Mesenchymal stem cell (in vitro differentiated cells and primary cell): ENCODE measurements at regions not wholly inside any gene's neighbourhood (a gene's known extent, or its start where the extent isn't known, plus 50 kb on each side); places are given as distances from the start of the nearest gene placed in this dataset.

Experiments used
- DNase-seq: peaks from one replicate; pipeline ENCODE4 v3.0.0-alpha.2; 2013
- H2AFZ ChIP-seq: one replicate; pipeline ENCODE4 v1.6.1; 2013; ENCODE audit warnings: low read depth, mild to moderate bottlenecking, control low read depth, inconsistent platforms, low read length, moderate library complexity
- H2AK5ac ChIP-seq: 2 replicates; pipeline ENCODE4 v1.6.1; 2013; ENCODE audit warnings: low read length, moderate library complexity, mild to moderate bottlenecking, inconsistent platforms; ENCODE audit not compliant: severe bottlenecking
- H2BK120ac ChIP-seq: one replicate; pipeline ENCODE4 v1.6.1; 2013; ENCODE audit warnings: low read depth, mild to moderate bottlenecking, inconsistent platforms, low read length, moderate library complexity
- H2BK12ac ChIP-seq, 2 experiments: one replicate each; pipeline ENCODE4 v1.6.1; 2013; ENCODE audit warnings: inconsistent platforms in 2 of 2, low read length in 2 of 2, mild to moderate bottlenecking in 2 of 2, moderate library complexity in 2 of 2, control low read depth in 1 of 2
- H2BK15ac ChIP-seq: one replicate; pipeline ENCODE4 v1.6.1; 2013; ENCODE audit warnings: mild to moderate bottlenecking, low read depth, inconsistent platforms; ENCODE audit not compliant: poor library complexity, severe bottlenecking
- H2BK5ac ChIP-seq: 2 replicates; pipeline ENCODE4 v1.6.1; 2013; ENCODE audit warnings: low read depth, mild to moderate bottlenecking, low read length, control low read depth, inconsistent platforms; ENCODE audit not compliant: poor library complexity, severe bottlenecking
- H3K14ac ChIP-seq, 2 experiments: one replicate each; pipeline ENCODE4 v1.6.1; 2013; ENCODE audit warnings: inconsistent platforms in 2 of 2, low read length in 2 of 2, control low read depth in 1 of 2, mild to moderate bottlenecking in 1 of 2, moderate library complexity in 1 of 2
- H3K18ac ChIP-seq, 2 experiments: one replicate each; pipeline ENCODE4 v1.6.1; 2013; ENCODE audit warnings: inconsistent platforms in 2 of 2, low read length in 2 of 2, control low read depth in 1 of 2, low read depth in 1 of 2, mild to moderate bottlenecking in 1 of 2
- H3K23ac ChIP-seq, 2 experiments: one replicate each; pipeline ENCODE4 v1.6.1; 2013; ENCODE audit warnings: inconsistent platforms in 2 of 2, low read length in 2 of 2, mild to moderate bottlenecking in 2 of 2, moderate library complexity in 2 of 2, control low read depth in 1 of 2
- H3K27ac ChIP-seq: 2 replicates; pipeline ENCODE4 v1.5.1; 2013; ENCODE audit warnings: mild to moderate bottlenecking, moderate library complexity, low read length, control low read depth, inconsistent platforms; ENCODE audit not compliant: poor library complexity, severe bottlenecking
- H3K27me3 ChIP-seq, 2 experiments: 2 replicates each; pipeline versions ENCODE4 v1.6.1 to v1.7.0; 2013; ENCODE audit warnings: low read length in 2 of 2, mild to moderate bottlenecking in 2 of 2, moderate library complexity in 2 of 2, control low read depth in 1 of 2, inconsistent platforms in 1 of 2; ENCODE audit not compliant: control insufficient read depth in 1 of 2, insufficient read depth in 1 of 2
- H3K36me3 ChIP-seq, 2 experiments: 2 replicates each; pipeline versions ENCODE4 v1.6.1 to v1.7.0; 2013; ENCODE audit warnings: low read length in 2 of 2, control low read depth in 1 of 2, inconsistent platforms in 1 of 2, low read depth in 1 of 2, mild to moderate bottlenecking in 1 of 2; ENCODE audit not compliant: insufficient read depth in 2 of 2, control insufficient read depth in 1 of 2
- H3K4ac ChIP-seq, 2 experiments: one replicate each; pipeline ENCODE4 v1.6.1; 2013; ENCODE audit warnings: inconsistent platforms in 2 of 2, low read length in 2 of 2, mild to moderate bottlenecking in 2 of 2, moderate library complexity in 2 of 2, control low read depth in 1 of 2, low read depth in 1 of 2
- H3K4me1 ChIP-seq: 2 replicates; pipeline ENCODE4 v1.6.1; 2013; ENCODE audit warnings: low read depth, low read length, control low read depth; ENCODE audit not compliant: control insufficient read depth, insufficient read depth
- H3K4me2 ChIP-seq: 2 replicates; pipeline ENCODE4 v1.6.1; 2013; ENCODE audit warnings: low read length, mild to moderate bottlenecking, inconsistent platforms; ENCODE audit not compliant: poor library complexity, severe bottlenecking
- H3K4me3 ChIP-seq, 2 experiments: 2 replicates each; pipeline versions ENCODE4 v1.5.1 to v1.7.0; 2013; ENCODE audit warnings: low read length in 2 of 2, mild to moderate bottlenecking in 2 of 2, control low read depth in 1 of 2, low read depth in 1 of 2; ENCODE audit not compliant: insufficient read depth in 1 of 2
- H3K79me1 ChIP-seq: replicated peaks from 2 replicates; pipeline ENCODE4 v1.6.1; 2013; ENCODE audit warnings: mild to moderate bottlenecking, control low read depth, low read length, inconsistent platforms; ENCODE audit not compliant: poor library complexity, severe bottlenecking
- H3K9ac ChIP-seq: 2 replicates; pipeline ENCODE4 v1.7.0; 2013; ENCODE audit warnings: mild to moderate bottlenecking, low read length, moderate library complexity
- H3K9me3 ChIP-seq: 2 replicates; pipeline ENCODE4 v1.7.0; 2013; ENCODE audit warnings: mild to moderate bottlenecking, low read length; ENCODE audit not compliant: control insufficient read depth
- H4K8ac ChIP-seq: one replicate; pipeline ENCODE4 v1.6.1; 2013; ENCODE audit warnings: inconsistent platforms, mild to moderate bottlenecking, low read length, moderate library complexity
- H4K91ac ChIP-seq: one replicate; pipeline ENCODE4 v1.6.1; 2013; ENCODE audit warnings: mild to moderate bottlenecking, low read length, inconsistent platforms
- WGBS: methylation state at CpG from one replicate; pipeline ENCODE4 v1.1.7; 2013; ENCODE audit warnings: mixed read lengths; 5-methylcytosine and 5-hydroxymethylcytosine counted together

DNA sequence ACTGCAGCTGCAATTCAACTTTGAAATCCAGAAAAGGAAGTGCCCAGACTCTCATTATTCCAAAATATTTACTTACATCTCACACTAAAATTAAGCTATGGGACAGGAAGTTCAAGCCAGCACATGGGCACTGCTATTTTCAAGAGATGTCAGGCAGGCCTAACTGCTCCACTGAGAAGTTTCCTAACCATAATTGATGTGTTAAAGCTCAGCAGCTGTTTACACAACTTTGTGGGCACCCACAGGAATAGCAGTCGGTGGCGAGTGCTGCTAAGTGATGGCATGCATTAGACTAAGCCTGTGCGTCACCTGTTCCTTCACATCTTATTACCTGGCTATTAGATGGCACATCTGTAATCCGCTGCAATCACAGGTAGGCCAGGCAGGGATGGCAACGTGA, 303.3 kb upstream of the DAB1 start:
- Histone ChIP-seq H3K27me3 (no peaks in the 10 kb centered on the region), H2AFZ (no peak overlapping the region), H3K4ac (no peak overlapping the region), H2AK5ac (no peak overlapping the region), H4K8ac (peak overlapping the region; percentile 64), H3K23ac (no peak overlapping the region), H3K79me1 (no peaks in the 10 kb centered on the region), H2BK12ac (no peak overlapping the region), H3K36me3 (no peaks in the 10 kb centered on the region), H3K18ac (no peak overlapping the region), H3K9ac (no peak overlapping the region), H2BK15ac (no peak overlapping the region), H3K27ac (no peak overlapping the region), H3K14ac (no peak overlapping the region), H3K4me3 (no peak overlapping the region), H3K9me3 (no peaks in the 10 kb centered on the region), H2BK5ac (no peak overlapping the region), H3K4me1 (no peaks in the 10 kb centered on the region), H2BK120ac (no peak overlapping the region), H3K4me2 (no peak overlapping the region), H4K91ac (no peak overlapping the region)
- DNase-seq: no peak
- 83% methylated on average over 4 of the region's 5 CpGs for WGBS

DNA sequence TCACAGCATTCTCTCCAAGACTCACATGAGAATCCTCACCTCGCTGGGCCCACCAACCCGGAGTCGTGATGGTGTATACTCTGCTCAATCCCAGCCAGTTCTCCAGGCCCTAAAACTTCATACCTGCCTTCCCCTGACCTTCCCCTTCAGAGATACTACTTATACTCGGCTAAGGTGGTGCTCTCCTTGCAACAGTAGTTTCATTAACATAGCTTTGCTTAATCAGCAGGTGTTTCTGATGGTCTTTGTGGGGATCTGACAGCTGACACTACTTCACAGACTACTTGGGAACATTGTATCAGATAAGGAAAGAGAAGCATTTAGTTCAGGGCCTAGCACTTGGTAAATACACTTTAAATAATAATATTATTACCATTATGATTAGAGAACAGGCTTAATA, 301.5 kb upstream of the DAB1 start:
- Histone ChIP-seq H3K14ac (no peak overlapping the region), H3K27ac (no peak overlapping the region), H4K91ac (no peak overlapping the region), H2BK12ac (no peak overlapping the region), H3K23ac (no peak overlapping the region), H3K4me1 (no peaks in the 10 kb centered on the region), H3K27me3 (no peaks in the 10 kb centered on the region), H3K79me1 (no peaks in the 10 kb centered on the region), H3K4ac (no peak overlapping the region), H3K36me3 (no peaks in the 10 kb centered on the region), H3K18ac (no peak overlapping the region), H2AFZ (no peak overlapping the region), H2AK5ac (no peak overlapping the region), H3K9me3 (no peaks in the 10 kb centered on the region), H4K8ac (no peak overlapping the region), H2BK5ac (no peak overlapping the region), H3K4me2 (no peak overlapping the region), H2BK15ac (no peak overlapping the region), H2BK120ac (no peak overlapping the region), H3K4me3 (no peak overlapping the region), H3K9ac (no peak overlapping the region)
- no peak for DNase-seq
- 98% methylated on average over 3 of the region's 4 CpGs for WGBS

DNA sequence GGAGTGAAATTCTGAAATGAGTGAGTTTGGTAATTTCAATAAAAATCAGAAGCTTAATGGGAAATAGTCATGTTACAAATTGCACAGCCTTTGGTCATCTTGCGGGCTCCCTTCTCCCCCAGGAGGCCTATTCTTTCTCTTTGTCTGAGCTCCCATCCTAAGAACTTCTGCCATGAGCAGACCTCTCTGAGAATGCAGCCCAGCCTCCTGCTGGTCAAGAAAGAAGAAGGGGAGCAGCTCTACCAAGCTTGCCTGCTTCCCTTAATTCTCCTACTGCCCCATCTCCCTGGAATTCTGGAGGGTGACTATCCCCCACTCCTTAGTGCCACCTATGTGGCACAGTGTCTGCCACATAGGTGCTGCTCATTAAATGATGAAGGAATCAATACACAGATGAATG, 300.7 kb upstream of the DAB1 start:
- Histone ChIP-seq H4K8ac (no peak overlapping the region), H4K91ac (no peak overlapping the region), H3K14ac (no peak overlapping the region), H3K9ac (no peak overlapping the region), H2BK15ac (no peak overlapping the region), H2AFZ (no peak overlapping the region), H3K4me2 (no peak overlapping the region), H2BK12ac (no peak overlapping the region), H3K18ac (no peak overlapping the region), H3K4me3 (no peak overlapping the region), H3K27ac (no peak overlapping the region), H3K4ac (no peak overlapping the region), H3K9me3 (no peaks in the 10 kb centered on the region), H3K79me1 (no peaks in the 10 kb centered on the region), H2BK5ac (no peak overlapping the region), H3K4me1 (no peaks in the 10 kb centered on the region), H2AK5ac (no peak overlapping the region), H3K27me3 (no peaks in the 10 kb centered on the region), H3K23ac (no peak overlapping the region), H2BK120ac (no peak overlapping the region), H3K36me3 (no peaks in the 10 kb centered on the region)
- no peak for DNase-seq
- 88% methylated on average over 1 of the region's 1 CpG for WGBS

DNA sequence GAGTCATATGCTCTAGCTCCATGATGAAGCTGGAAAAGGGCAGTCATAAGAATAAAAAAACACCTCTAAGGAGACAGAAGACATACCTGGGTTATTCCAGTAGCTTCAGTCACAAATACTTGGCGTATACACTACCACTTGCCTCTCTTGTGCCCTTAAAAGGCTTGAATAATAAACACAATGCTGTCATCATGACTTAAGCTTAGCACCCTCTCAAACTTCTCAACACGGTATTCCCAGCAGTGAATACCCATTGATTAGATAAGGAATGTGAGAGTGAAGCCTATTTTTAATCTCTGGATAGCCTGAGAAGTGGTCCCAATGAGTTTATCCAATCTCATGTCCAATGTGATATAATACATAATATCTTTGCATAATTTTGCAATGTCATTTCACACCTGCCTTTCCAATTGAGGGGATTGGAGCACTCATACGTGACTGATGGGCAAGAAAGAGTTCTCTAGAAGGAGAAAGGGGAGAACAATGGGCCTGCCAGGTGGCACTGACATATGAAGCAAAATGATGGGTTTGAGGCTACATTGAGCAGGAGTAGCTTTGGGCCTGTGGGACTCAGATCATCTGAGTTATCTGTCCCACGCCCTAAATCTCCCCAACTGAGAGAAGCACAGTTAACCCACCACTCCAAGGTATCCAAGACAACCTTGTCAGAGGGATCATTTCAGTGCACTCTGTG, 298.6 kb upstream of the DAB1 start:
- no peak for DNase-seq
- no peak overlapping the region for H3K27ac ChIP-seq
- no peak overlapping the region for H3K18ac ChIP-seq
- H2BK15ac ChIP-seq: no peak overlapping the region
- H2AFZ ChIP-seq: no peak overlapping the region
- H3K4ac ChIP-seq: no peak overlapping the region
- no peak overlapping the region for H3K23ac ChIP-seq
- no peak overlapping the region for H2AK5ac ChIP-seq
- H3K27me3 ChIP-seq: no peaks in the 10 kb centered on the region
- H3K9me3 ChIP-seq: no peaks in the 10 kb centered on the region
- H3K9ac ChIP-seq: no peak overlapping the region
- no peak overlapping the region for H3K4me2 ChIP-seq
- no peak overlapping the region for H2BK12ac ChIP-seq
- no peak overlapping the region for H2BK120ac ChIP-seq
- H3K36me3 ChIP-seq: no peaks in the 10 kb centered on the region
- no peak overlapping the region for H2BK5ac ChIP-seq
- H3K4me3 ChIP-seq: no peak overlapping the region
- H3K4me1 ChIP-seq: no peaks in the 10 kb centered on the region
- no peak overlapping the region for H4K91ac ChIP-seq
- H4K8ac ChIP-seq: no peak overlapping the region
- H3K14ac ChIP-seq: no peak overlapping the region
- WGBS: 55% methylated on average over 3 of the region's 4 CpGs
- H3K79me1 ChIP-seq: no peaks in the 10 kb centered on the region
